ENCODE measurements at regions not wholly inside any gene's neighbourhood (a gene's known extent, or its start where the extent isn't known, plus 50 kb on each side); places are given as distances from the start of the nearest gene placed in this dataset.

GRCh38 chr3:23743141-23743784 is 62.5 kb upstream of the UBE2E1 start:
- H3K9me3 ChIP-seq (ENCODE audit: control insufficient read depth, low read length), result no peaks in the 10 kb centered on the region
- H3K36me3 ChIP-seq (ENCODE audit: control insufficient read depth, insufficient read depth, low read length), result no peaks in the 10 kb centered on the region
- no peak overlapping the region for H3K27ac ChIP-seq (ENCODE audit: low read depth, low read length, severe bottlenecking)
- peaks cover 43% of the 10 kb centered on the region for H3K4me1 ChIP-seq (ENCODE audit: control insufficient read depth, insufficient read depth, low read length, poor library complexity, severe bottlenecking)
- 22 to 25% methylated on average over 13 to 15 of the region's 24 CpGs for WGBS, 2 experiments (ENCODE audit: insufficient coverage in 2 of 2)
- no peak overlapping the region for H3K4me3 ChIP-seq (ENCODE audit: extremely low read depth, insufficient read depth, low read length, poor library complexity, severe bottlenecking)

- no peak overlapping the region for H3K27ac ChIP-seq (ENCODE audit: low read depth, low read length, severe bottlenecking)
- 6 to 9% methylated on average over 1 to 3 of the region's 7 CpGs for WGBS, 2 experiments (ENCODE audit: insufficient coverage in 2 of 2)
- no peak overlapping the region for H3K4me3 ChIP-seq (ENCODE audit: extremely low read depth, insufficient read depth, low read length, poor library complexity, severe bottlenecking)
- H3K9me3 ChIP-seq (ENCODE audit: control insufficient read depth, low read length), result no peaks in the 10 kb centered on the region
- H3K4me1 ChIP-seq (ENCODE audit: control insufficient read depth, insufficient read depth, low read length, poor library complexity, severe bottlenecking), result peaks cover 44% of the 10 kb centered on the region
- no peaks in the 10 kb centered on the region for H3K36me3 ChIP-seq (ENCODE audit: control insufficient read depth, insufficient read depth, low read length)
Observed at GRCh38 chr3:23746441-23746840, 59.3 kb upstream of the UBE2E1 start.

- H3K4me3 ChIP-seq (ENCODE audit: extremely low read depth, insufficient read depth, low read length, poor library complexity, severe bottlenecking), result no peak overlapping the region
- H3K9me3 ChIP-seq (ENCODE audit: control insufficient read depth, low read length), result no peaks in the 10 kb centered on the region
- no CpG with 5 or more reads among the region's 2 CpGs for WGBS, 2 experiments (ENCODE audit: insufficient coverage in 2 of 2)
- H3K4me1 ChIP-seq (ENCODE audit: control insufficient read depth, insufficient read depth, low read length, poor library complexity, severe bottlenecking), result peaks cover 46% of the 10 kb centered on the region
- H3K36me3 ChIP-seq (ENCODE audit: control insufficient read depth, insufficient read depth, low read length), result no peaks in the 10 kb centered on the region
- no peak overlapping the region for H3K27ac ChIP-seq (ENCODE audit: low read depth, low read length, severe bottlenecking)
Observed at GRCh38 chr3:23747841-23748240, 57.9 kb upstream of the UBE2E1 start.

GRCh38 chr3:23748398-23749110 is 57.2 kb upstream of the UBE2E1 start:
- Histone ChIP-seq H3K9me3 (ENCODE audit: control insufficient read depth, low read length) (no peaks in the 10 kb centered on the region), H3K4me3 (ENCODE audit: extremely low read depth, insufficient read depth, low read length, poor library complexity, severe bottlenecking) (no peak overlapping the region), H3K27ac (ENCODE audit: low read depth, low read length, severe bottlenecking) (peak overlapping the region; percentile 29), H3K4me1 (ENCODE audit: control insufficient read depth, insufficient read depth, low read length, poor library complexity, severe bottlenecking) (peaks cover 39% of the 10 kb centered on the region), H3K36me3 (ENCODE audit: control insufficient read depth, insufficient read depth, low read length) (no peaks in the 10 kb centered on the region)
- 58 to 84% methylated on average over 2 of the region's 4 CpGs for WGBS, 2 experiments (ENCODE audit: insufficient coverage in 2 of 2)

- Histone ChIP-seq H3K4me3 (ENCODE audit: extremely low read depth, insufficient read depth, low read length, poor library complexity, severe bottlenecking) (no peak overlapping the region), H3K4me1 (ENCODE audit: control insufficient read depth, insufficient read depth, low read length, poor library complexity, severe bottlenecking) (peaks cover 33% of the 10 kb centered on the region), H3K27ac (ENCODE audit: low read depth, low read length, severe bottlenecking) (no peak overlapping the region), H3K36me3 (ENCODE audit: control insufficient read depth, insufficient read depth, low read length) (no peaks in the 10 kb centered on the region), H3K9me3 (ENCODE audit: control insufficient read depth, low read length) (no peaks in the 10 kb centered on the region)
- 78 to 80% methylated on average over 4 of the region's 4 CpGs for WGBS, 2 experiments (ENCODE audit: insufficient coverage in 2 of 2)
Observed at GRCh38 chr3:23749609-23750008, 56.1 kb upstream of the UBE2E1 start.

- H3K9me3 ChIP-seq (ENCODE audit: control insufficient read depth, low read length), result no peaks in the 10 kb centered on the region
- no peak overlapping the region for H3K4me3 ChIP-seq (ENCODE audit: extremely low read depth, insufficient read depth, low read length, poor library complexity, severe bottlenecking)
- H3K4me1 ChIP-seq (ENCODE audit: control insufficient read depth, insufficient read depth, low read length, poor library complexity, severe bottlenecking), result peaks cover 33% of the 10 kb centered on the region
- H3K36me3 ChIP-seq (ENCODE audit: control insufficient read depth, insufficient read depth, low read length), result no peaks in the 10 kb centered on the region
- H3K27ac ChIP-seq (ENCODE audit: low read depth, low read length, severe bottlenecking), result peak overlapping the region; percentile 57
- WGBS, 2 experiments (ENCODE audit: insufficient coverage in 2 of 2), result 39 to 41% methylated on average over 7 to 10 of the region's 11 CpGs
Observed at GRCh38 chr3:23750573-23751210, 55.1 kb upstream of the UBE2E1 start.

GRCh38 chr3:23751212-23751723 is 54.5 kb upstream of the UBE2E1 start:
- peak overlapping the region; percentile 57 for H3K27ac ChIP-seq (ENCODE audit: low read depth, low read length, severe bottlenecking)
- no peak overlapping the region for H3K4me3 ChIP-seq (ENCODE audit: extremely low read depth, insufficient read depth, low read length, poor library complexity, severe bottlenecking)
- no peaks in the 10 kb centered on the region for H3K9me3 ChIP-seq (ENCODE audit: control insufficient read depth, low read length)
- peaks cover 33% of the 10 kb centered on the region for H3K4me1 ChIP-seq (ENCODE audit: control insufficient read depth, insufficient read depth, low read length, poor library complexity, severe bottlenecking)
- no peaks in the 10 kb centered on the region for H3K36me3 ChIP-seq (ENCODE audit: control insufficient read depth, insufficient read depth, low read length)
- 23 to 44% methylated on average over 4 to 5 of the region's 7 CpGs for WGBS, 2 experiments (ENCODE audit: insufficient coverage in 2 of 2)

- Histone ChIP-seq H3K36me3 (ENCODE audit: control insufficient read depth, insufficient read depth, low read length) (no peaks in the 10 kb centered on the region), H3K9me3 (ENCODE audit: control insufficient read depth, low read length) (no peaks in the 10 kb centered on the region), H3K27ac (ENCODE audit: low read depth, low read length, severe bottlenecking) (no peak overlapping the region), H3K4me1 (ENCODE audit: control insufficient read depth, insufficient read depth, low read length, poor library complexity, severe bottlenecking) (peaks cover 29% of the 10 kb centered on the region), H3K4me3 (ENCODE audit: extremely low read depth, insufficient read depth, low read length, poor library complexity, severe bottlenecking) (no peak overlapping the region)
- 88 to 90% methylated on average over 2 of the region's 3 CpGs for WGBS, 2 experiments (ENCODE audit: insufficient coverage in 2 of 2)
Observed at GRCh38 chr3:23752126-23752525, 53.6 kb upstream of the UBE2E1 start.

- H3K4me3 ChIP-seq (ENCODE audit: extremely low read depth, insufficient read depth, low read length, poor library complexity, severe bottlenecking), result no peak overlapping the region
- no peaks in the 10 kb centered on the region for H3K9me3 ChIP-seq (ENCODE audit: control insufficient read depth, low read length)
- H3K4me1 ChIP-seq (ENCODE audit: control insufficient read depth, insufficient read depth, low read length, poor library complexity, severe bottlenecking), result peaks cover 20% of the 10 kb centered on the region
- 84 to 100% methylated on average over 2 to 3 of the region's 4 CpGs for WGBS, 2 experiments (ENCODE audit: insufficient coverage in 2 of 2)
- no peaks in the 10 kb centered on the region for H3K36me3 ChIP-seq (ENCODE audit: control insufficient read depth, insufficient read depth, low read length)
- no peak overlapping the region for H3K27ac ChIP-seq (ENCODE audit: low read depth, low read length, severe bottlenecking)
Observed at GRCh38 chr3:23754215-23754614, 51.5 kb upstream of the UBE2E1 start.

All from mesodermal cell (in vitro differentiated cells).